GM19372 (cell line): ENCODE measurements at regions not wholly inside any gene's neighbourhood (a gene's known extent, or its start where the extent isn't known, plus 50 kb on each side); places are given as distances from the start of the nearest gene placed in this dataset.
"Not testable (repeated sequence)": the region's sequence is repeated elsewhere in the genome, so short reads cannot be mapped to it uniquely, and the experiment has no call there.

Source experiments
- ATAC-seq: cut with Tn5 transposase; IDR thresholded peaks from one replicate; pipeline ENCODE4 v1.9.1; 2021; ENCODE audit warnings: mild to moderate bottlenecking, low read depth, moderate library complexity; ENCODE audit not compliant: unreplicated experiment

DNA sequence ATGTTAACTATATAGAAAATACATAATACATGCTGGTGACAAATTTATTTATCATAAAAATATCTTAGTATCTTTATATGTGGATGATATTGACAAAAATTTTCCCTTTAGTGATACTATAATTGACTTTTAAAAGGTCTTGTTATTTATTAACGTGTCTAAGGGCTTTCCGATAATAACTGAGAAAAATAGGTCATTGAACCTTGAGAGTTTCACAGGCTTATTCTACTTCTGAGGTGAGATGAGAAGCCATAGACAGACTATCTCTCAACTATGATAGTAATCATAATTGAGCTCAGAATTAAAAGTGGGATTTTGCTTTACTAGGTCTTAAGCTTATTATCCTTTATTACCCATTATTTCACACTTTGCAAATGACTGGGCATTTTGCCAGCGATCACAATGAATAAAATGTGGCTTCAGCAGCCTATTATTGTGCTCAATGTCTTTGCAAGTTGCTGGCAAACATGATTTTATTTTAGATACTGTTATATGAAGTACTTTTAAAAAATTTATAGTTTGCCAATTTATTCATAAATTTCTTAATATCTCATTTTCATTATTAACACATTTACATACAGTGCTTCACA lies 574.5 kb downstream of the ZWINT start:
- ATAC-seq = no peak

DNA sequence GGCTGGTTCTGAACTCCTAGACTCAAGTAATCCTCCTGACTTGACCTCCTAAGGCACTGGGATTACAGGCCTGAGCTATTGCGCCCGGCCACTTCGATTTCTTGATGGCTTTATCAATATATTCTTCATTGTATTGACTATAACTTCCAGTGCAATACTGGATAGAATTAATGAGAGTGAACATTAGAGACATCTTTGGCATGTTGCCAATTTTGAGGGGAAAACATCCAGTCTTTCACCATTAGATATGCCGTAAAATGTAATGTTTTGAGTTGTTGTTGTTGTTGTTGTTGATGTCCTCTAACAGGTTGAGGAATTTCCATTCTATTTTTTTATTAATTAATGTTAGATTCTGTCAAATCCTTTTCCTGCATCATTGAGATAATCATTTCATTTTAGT lies 578.9 kb downstream of the ZWINT start:
- no peak for ATAC-seq

DNA sequence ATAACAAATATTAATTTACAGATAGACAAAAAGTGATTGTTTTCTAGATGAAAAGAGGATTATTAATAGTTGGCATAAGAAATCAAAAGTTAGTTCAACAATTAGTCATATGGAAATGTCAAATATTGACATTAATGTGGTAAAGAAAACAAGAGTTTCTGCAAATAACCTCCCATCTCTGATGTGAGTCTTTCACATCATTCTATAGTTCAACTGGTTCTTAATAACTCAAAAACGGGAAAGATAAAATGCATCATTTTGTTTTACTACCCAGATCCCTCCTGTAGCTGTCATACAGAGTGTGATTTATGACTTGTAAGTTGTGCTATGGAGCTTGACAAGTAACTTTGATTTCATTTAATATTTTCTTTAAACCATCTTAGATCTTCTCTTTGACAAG lies 594.8 kb downstream of the ZWINT start:
- ATAC-seq = no peak

DNA sequence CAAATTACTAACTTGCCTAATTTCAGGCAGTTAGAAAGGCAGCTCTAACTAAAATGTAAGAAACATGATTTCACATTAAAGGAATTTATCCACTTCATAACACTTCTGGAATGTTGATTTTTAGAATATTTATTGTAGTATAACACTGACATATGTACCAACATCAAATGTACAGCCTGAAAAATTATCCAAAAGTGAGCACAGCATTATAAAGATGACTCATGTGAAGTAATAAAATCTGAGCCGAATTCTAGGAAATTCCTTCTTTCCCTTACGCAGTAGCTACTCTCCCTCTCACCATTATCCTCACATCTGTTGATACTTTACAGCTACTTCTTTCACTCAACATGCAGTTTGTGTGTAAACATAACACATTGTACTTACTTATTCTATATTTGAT lies 610.6 kb downstream of the ZWINT start:
- no peak for ATAC-seq

DNA sequence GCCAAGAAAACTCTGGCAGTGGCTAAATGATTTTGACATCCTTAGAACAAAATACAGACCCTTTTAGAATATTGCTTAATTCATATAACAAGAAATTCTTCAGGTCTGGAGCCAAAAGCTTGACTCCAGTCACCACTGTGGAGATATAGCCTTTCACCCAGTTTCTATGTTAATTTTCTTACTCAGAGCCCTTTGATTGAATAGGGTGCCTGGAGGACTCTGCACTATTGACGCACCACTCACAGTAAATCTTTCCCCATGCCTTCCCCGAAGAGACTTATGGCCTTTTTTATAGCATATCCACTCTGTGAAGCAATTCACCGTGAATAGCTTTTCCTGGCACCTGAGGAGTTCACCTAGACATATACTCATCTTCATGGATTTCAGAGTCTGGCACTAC lies 613.8 kb downstream of the ZWINT start:
- no peak for ATAC-seq

DNA sequence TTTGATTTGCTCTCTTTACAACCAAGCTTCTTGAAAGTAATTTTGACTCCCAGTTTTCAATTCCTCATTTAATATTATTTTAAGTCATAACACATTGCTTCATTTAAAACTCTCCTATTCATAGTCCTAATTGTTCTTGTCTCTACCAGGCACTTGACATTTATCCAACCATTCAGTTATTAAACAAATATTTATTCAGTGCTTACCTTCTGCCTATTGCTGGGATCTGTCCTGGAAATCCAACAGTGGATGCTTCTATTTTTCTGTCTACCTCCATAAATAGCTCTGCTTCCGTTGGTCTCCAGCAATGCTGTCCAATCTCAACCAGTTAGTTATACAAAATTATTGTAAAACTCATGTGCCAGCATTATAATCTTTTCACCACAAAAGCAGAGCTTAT lies 615.1 kb downstream of the ZWINT start:
- no peak for ATAC-seq

DNA sequence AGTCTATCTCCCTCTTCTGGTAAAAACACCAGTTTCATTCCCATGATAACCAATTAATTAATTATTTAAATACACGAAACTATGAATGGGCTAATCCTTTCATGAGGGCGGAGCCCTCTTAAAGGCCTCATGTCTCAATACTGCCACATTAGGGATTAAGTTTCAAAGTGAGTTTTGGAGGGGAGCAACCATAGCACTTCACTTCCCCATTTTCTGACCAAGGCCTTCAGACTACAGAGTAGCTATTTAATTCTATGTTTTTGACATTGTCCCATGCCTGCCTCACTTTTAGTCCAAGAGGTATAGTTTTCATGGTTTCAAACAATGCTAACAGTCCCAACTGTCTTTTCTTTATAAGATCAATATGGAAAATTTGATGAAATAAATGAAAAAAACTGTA lies 618.6 kb downstream of the ZWINT start:
- ATAC-seq = no peak

DNA sequence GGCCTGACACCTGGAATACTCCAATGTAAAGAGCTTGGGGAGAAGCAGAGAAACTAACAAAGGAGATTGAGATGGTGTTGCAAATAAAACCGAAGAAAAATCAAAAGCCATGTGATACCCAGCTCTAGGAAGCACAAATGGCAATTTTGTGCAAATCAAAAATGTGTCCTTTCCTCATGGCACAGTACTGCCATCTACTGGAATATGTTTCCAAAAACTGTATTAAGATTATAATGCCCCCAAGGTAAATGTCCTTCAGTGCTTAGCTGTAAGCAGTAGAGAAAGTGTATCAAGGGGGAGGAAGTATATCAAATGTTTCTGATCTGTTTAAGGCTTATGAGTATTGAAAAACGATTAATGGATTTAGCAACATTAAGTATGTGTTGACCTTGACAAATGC lies 620.3 kb downstream of the ZWINT start:
- not testable (repeated sequence) for ATAC-seq

DNA sequence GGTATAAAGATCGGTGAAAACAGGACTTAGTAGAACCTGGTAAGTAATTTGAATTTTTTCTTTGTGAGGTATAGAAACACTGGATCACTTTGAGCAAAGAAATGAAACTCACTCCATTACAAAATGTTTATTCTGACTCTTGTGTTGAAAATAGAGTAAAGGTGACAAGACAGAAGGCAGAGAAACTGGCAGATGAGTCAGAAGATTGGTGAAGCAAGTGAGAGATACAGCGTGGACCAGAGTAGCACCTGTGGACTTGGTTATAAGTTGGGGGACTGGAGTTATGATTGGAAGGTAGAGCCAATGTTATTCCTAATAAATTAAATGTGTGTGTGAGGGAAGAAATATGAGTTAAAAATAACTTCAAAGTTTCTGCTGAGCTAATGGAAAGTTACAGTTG lies 620.9 kb downstream of the ZWINT start:
- ATAC-seq = no peak

DNA sequence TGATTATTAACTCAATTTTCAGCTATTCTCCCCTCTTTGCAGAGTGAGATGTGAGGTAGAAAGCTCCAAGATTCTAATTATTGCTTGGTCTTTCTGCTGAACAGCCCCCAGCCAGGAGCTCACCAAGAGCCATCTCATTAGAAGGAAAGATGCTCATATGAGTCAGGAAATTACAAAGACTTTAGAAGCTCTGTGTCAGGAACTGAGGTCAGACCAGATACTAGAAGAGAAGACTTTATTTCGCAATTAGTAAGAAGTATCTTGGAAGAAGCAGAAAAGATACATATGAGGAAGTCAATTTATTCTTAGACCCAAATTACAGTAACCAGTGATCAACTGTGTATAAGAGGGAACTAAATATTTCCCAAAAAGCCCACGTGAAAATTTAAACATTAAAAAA lies 626.9 kb downstream of the ZWINT start:
- ATAC-seq = no peak

DNA sequence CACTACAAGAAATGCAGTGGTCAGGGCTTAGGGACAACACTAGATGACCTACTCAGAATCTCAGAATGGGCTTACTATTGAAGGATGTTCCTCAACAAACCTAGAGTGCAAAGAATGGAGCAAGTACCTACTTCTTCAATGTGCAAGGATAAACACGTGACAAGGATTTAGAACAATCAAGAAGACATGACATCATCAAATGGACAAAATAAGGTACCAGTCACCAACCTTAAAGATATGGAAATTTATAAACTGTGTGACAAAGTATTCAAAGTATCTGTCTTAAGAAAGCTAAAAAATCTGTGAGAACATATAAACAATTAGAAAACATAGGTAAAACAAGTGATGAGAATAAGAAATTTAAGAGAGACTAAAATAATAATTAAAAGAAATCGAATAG lies 656.1 kb downstream of the ZWINT start:
- ATAC-seq = no peak

DNA sequence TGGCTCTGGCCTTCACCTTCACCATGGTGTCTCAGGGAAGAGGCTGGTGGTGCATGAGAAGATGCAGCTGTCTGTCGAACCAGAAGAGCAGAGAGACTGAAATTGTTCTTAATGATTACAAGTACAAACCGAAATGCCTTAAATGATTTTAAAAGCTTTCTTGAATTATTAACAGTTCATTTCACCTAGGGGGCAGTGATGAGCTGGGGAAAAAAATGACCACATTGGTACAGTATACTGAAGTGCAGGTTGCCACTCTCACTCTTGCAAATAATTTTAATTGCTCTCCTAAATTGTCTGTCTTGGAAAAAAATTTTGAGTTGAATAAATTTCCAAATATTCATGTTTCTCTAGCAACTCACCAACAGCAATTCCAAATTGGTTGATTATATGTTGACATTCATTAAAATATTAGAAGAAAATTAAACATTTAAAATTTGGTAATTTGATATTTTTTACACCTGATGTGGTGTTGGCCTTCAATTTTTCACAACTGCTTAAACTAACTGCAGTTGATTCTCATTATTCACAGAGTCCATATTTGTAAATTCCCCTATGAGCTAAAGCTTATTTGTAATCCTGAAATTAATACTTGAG lies 692.6 kb downstream of the ZWINT start:
- no peak for ATAC-seq

DNA sequence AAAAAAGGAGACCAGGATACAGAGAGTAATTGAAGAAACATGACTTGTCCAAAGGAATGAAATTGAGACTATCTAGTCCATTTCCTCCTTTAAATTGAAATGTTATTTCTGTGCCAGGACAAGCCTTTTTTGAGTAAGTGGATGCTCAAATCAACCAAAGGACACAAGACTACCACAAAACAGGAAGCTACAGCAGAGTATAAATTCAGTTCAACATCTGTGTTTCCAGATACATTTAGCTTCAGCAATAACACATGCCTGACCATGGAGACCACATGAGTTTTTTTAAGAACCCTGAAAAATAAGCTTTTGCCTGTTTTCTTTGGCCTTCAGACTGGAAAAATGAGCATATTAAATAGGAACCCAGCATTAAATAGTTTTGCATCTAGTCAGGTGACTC lies 707.5 kb downstream of the ZWINT start:
- no peak for ATAC-seq

DNA sequence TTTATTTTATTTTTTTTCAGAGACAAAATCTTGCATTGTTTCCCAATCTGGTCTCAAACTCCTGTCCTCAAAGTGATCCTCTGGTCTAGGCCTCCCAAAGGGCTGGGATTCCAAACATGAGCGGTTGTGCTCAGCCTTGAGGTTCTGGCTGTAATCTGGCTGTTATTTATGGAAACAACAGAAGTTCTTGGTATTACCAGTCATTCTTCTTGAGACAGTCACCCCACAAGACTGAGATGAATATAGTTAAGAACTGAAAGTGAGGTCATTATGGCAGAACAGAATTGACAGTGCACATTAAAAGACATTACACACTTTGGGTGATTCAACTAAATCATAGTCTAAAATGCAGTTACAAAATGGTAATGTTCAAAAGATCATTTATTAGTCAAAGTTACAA lies 719.5 kb downstream of the ZWINT start:
- no peak for ATAC-seq

DNA sequence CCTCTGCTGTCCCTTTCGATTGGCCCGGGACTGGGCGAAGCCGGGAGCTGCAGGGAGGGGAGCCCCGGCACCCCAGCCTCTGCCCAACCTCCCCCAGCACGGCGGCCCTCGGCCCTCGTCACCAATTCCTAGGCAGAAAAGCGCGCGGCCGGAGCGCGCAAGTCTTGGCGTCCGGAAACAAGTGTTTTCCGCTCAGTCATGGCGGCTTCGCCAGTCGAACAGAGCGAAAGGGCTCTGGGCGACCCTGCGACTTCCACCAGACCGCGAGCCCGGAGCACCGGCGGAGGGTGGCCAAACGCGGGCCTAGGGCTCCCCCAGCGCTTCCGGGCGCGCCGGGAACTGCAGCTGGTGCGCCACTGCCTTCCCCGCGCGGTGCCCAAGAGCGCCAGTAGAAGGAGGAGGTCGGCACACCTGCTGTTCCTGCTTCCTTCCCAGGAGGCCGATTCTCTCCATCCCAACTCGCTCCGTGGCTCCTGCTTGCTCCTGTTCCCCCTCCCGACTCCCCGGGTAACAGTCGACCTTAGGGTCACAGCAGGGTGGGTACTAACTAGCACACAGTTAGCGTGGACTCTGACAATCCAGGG lies 729.9 kb downstream of the ZWINT start:
- no peak for ATAC-seq

DNA sequence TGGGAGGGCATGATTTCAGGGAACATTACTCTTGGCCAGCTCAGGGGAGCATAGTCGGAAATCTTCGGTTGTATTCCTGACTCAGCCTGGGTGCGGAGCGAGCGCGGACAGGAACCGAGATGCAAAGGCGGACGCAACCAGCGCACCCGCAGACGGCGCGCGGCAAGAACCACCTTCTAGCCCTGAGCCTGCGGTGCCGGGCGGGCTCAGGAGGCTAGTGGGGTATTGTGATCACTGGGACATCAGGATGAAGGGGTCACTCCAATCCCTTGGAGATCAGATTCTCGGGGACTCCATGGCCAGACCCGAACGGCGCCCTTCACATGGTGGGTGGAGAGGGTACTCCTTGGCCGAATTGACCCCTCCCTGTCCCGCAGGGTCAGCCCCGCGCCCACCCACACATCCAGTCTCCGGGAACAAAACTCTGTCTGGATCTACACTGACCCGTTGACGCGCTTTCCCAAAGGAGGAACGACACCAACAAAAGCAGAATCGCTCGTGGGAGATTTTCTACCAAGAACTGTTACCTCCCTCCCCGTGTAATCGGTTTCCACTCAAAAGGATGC lies 730.5 kb downstream of the ZWINT start:
- ATAC-seq = no peak

DNA sequence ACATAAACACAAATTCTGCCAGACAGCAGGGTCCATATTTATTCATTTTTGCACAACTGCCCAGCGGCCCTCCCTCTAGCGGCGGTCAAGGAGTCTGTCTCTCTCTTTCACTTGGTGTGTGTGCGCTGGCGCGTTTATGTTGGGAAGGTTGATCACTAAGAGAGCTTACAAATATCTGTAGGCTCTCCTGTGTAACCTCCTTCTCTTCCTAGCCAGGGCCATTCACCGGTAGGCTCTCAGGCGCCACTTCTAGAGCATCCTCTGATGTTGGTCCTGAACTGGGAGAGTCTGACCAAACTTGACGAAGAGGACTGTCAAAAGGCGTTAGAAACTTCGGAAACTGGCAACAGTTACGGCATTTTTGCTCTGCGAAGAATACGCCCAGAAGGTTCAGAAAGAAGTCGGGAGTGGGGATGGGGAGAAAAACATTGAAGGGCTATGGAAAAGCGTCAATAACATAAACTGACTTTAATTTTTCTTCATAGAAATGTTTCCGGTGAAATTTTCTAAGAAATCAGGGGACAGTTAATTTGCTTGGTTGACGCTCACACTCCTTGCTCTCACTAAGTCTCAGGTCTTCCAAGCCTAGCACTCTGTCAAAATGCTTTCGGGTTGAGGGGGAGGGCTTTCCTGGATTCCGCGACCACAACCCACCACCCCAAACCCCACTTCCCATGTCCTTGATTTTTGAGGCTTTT lies 731.1 kb downstream of the ZWINT start:
- ATAC-seq = no peak

DNA sequence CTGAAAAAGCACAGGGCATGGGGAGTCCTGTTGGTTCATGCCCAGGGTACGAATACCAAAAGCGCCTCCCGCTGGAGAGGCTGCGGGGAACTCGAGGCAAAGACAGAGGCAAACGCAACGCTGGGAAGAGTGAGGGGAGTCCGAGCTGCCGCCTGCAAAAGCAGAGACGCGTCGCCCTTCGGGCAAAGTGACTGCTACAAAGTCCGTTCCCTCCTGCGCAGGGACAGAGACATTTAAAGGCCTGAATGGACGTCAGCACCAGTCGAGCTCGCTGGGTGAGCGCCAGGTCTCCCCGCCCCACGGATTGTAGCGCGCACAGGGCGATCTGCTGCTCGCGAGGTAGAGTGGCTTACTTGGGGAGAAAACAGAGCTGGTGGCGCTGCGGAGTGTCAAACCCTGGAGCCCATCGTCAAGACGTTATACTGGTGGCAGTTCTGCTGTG lies 732.8 kb downstream of the ZWINT start:
- no peak for ATAC-seq

DNA sequence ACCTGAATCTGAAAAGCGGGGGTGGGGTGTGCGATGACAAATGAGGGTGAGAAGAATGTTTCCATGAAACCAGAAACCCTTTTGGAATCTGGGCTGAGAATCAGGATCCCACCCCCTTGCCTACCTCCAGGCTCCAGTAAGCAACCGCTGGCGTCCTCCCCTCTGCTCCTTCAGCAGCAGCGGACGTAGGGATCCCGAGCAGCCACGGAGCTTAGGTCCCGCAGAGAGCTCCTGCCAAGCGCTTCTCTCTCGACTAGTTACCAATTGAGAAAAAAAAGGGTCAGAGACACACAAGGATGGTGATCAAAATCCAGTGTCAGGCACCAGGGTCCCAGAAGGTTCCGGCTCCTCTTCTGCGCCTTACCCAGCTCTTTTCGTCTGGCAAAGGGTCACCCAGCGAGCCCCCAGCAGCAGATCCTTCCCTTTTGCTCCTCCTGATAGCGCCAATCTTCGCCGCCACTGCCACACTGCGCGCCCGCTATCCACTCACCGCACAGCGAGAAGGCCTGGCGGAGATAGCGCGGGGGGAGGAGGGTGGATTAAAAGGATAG lies 733.5 kb downstream of the ZWINT start:
- ATAC-seq = no peak

DNA sequence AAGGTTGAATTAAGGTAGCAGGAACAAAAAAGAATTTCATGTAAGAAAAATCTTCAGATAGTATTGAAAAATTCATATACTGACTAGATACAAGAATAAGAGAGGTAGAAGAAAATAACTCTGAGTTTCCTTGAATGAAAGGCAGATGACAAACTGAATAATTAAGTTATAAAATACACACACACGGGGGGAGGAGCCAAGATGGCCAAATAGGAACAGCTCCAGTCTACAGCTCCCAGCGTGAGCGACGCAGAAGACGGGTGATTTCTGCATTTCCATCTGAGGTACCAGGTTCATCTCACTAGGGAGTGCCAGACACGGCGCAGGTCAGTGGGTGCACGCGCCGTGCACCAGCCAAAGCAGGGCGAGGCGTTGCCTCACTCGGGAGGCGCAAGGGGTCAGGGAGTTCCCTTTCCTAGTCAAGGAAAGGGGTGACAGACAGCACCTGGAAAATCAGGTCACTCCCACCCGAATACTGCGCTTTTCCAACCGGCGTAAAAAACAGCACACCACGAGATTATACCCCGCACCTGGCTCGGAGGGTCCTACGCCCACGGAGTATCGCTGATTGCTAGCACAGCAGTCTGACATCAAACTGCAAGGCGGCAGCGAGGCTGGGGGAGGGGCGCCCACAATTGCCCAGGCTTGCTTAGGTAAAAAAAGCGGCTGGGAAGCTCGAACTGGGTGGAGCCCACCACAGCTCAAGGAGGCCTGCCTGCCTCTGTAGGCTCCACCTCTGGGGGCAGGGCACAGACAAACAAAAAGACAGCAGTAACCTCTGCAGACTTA lies 759.2 kb downstream of the ZWINT start:
- not testable (repeated sequence) for ATAC-seq
